GM12864 (cell line): ENCODE measurements at regions not wholly inside any gene's neighbourhood (a gene's known extent, or its start where the extent isn't known, plus 50 kb on each side); places are given as distances from the start of the nearest gene placed in this dataset.
"Not testable (repeated sequence)": the region's sequence is repeated elsewhere in the genome, so short reads cannot be mapped to it uniquely, and the experiment has no call there.

Experiments used
- DNase-seq: peaks from one replicate; pipeline ENCODE4 v3.0.0-alpha.2; 2011; ENCODE audit warnings: low read depth
- H3K4me3 ChIP-seq: 2 replicates; pipeline ENCODE4 v1.5.1; 2011; ENCODE audit warnings: mild to moderate bottlenecking, low read depth, low read length, control low read depth
- CTCF ChIP-seq: IDR thresholded peaks from 2 replicates; pipeline ENCODE4 v1.5.1; 2011; ENCODE audit warnings: low read depth, mild to moderate bottlenecking, moderate library complexity, low read length, control low read depth, inconsistent platforms; ENCODE audit errors: missing control alignments

- DNase-seq, result no peak
- H3K4me3 ChIP-seq, result no peak overlapping the region
- no peak for TF ChIP-seq CTCF
These were observed 161.7 kb downstream of the RND3 start for GRCh38 chr2:150325656-150326314.

- not testable (repeated sequence) for DNase-seq, H3K4me3 ChIP-seq
These were observed 164.4 kb downstream of the RND3 start for GRCh38 chr2:150323071-150323470.

GRCh38 chr2:150320608-150321007 is 166.9 kb downstream of the RND3 start:
- DNase-seq, result no peak
- no peak overlapping the region for H3K4me3 ChIP-seq
- no peak for TF ChIP-seq CTCF

- no peak for TF ChIP-seq CTCF
- H3K4me3 ChIP-seq, result no peak overlapping the region
- no peak for DNase-seq
These were observed 167.6 kb downstream of the RND3 start for GRCh38 chr2:150319658-150320555.

GRCh38 chr2:150319085-150319484 is 168.4 kb downstream of the RND3 start:
- no peak for DNase-seq
- no peak for TF ChIP-seq CTCF
- no peak overlapping the region for H3K4me3 ChIP-seq

- no peak for TF ChIP-seq CTCF
- H3K4me3 ChIP-seq, result no peak overlapping the region
- no peak for DNase-seq
These were observed 175.2 kb downstream of the RND3 start for GRCh38 chr2:150312271-150312670.

GRCh38 chr2:150309311-150310080 is 178.0 kb downstream of the RND3 start:
- H3K4me3 ChIP-seq, result no peak overlapping the region
- TF ChIP-seq CTCF, result no peak
- no peak for DNase-seq
